ENCODE measurements at regions not wholly inside any gene's neighbourhood (a gene's known extent, or its start where the extent isn't known, plus 50 kb on each side); places are given as distances from the start of the nearest gene placed in this dataset.

- intact Hi-C loops (cut with DNase I) = no loop called here
- Histone ChIP-seq H3K4me3 (no peak overlapping the region), H3K27ac (no peak overlapping the region), H3K9me3 (no peaks in the 10 kb centered on the region), H3K4me1 (peaks cover 0 to 2% (median 0%) of the 10 kb centered on the region in 4 donors), H3K27me3 (no peaks in the 10 kb centered on the region), H3K36me3 (no peaks in the 10 kb centered on the region)
- WGBS, 2 donors = 75 to 80% methylated on average over 1 of the region's 1 CpG
- TF ChIP-seq POLR2AphosphoS5 (IDR thresholded peaks at IDR 0.05) (no peak), CTCF (IDR thresholded peaks at IDR 0.05) (no peak), EP300 (IDR thresholded peaks at IDR 0.05) (no peak), POLR2A (IDR thresholded peaks at IDR 0.05) (no peak)
- no peak for DNase-seq
Measured at GRCh38 chr9:29575219-29575618, 2001.9 kb upstream of the C9orf72 start.

- no peak for TF ChIP-seq EP300 (IDR thresholded peaks at IDR 0.05)
- no peak for TF ChIP-seq POLR2A (IDR thresholded peaks at IDR 0.05)
- no peak for TF ChIP-seq CTCF (IDR thresholded peaks at IDR 0.05)
- TF ChIP-seq POLR2AphosphoS5 (IDR thresholded peaks at IDR 0.05) = no peak
- Histone ChIP-seq H3K4me1 (no peaks in the 10 kb centered on the region), H3K27ac (no peak overlapping the region), H3K27me3 (no peaks in the 10 kb centered on the region), H3K9me3 (no peaks in the 10 kb centered on the region), H3K4me3 (no peak overlapping the region), H3K36me3 (no peaks in the 10 kb centered on the region)
- intact Hi-C loops (cut with DNase I) = no loop called here
- DNase-seq = no peak
- 54 to 55% methylated on average over 2 of the region's 2 CpGs for WGBS, 2 donors
Measured at GRCh38 chr9:29588361-29588760, 2015.1 kb upstream of the C9orf72 start.

GRCh38 chr9:29609282-29609681 lies 2036.0 kb upstream of the C9orf72 start:
- H3K27me3 ChIP-seq = no peaks in the 10 kb centered on the region
- TF ChIP-seq EP300 (IDR thresholded peaks at IDR 0.05) (no peak), POLR2A (IDR thresholded peaks at IDR 0.05) (no peak), POLR2AphosphoS5 (IDR thresholded peaks at IDR 0.05) (no peak), CTCF (IDR thresholded peaks at IDR 0.05) (no peak)
- intact Hi-C loops (cut with DNase I) = no loop called here
- no peak overlapping the region for H3K4me3 ChIP-seq
- no peaks in the 10 kb centered on the region for H3K36me3 ChIP-seq
- H3K9me3 ChIP-seq = no peaks in the 10 kb centered on the region
- WGBS, 2 donors = 53 to 69% methylated on average over 2 of the region's 2 CpGs
- H3K4me1 ChIP-seq = no peaks in the 10 kb centered on the region
- DNase-seq = no peak
- no peak overlapping the region for H3K27ac ChIP-seq

- 71 to 89% methylated on average over 1 of the region's 1 CpG for WGBS, 2 donors
- TF ChIP-seq POLR2AphosphoS5 (IDR thresholded peaks at IDR 0.05) (no peak), POLR2A (IDR thresholded peaks at IDR 0.05) (no peak), CTCF (IDR thresholded peaks at IDR 0.05) (no peak), EP300 (IDR thresholded peaks at IDR 0.05) (no peak)
Measured at GRCh38 chr9:29613773-29614172, 2040.5 kb upstream of the C9orf72 start.

GRCh38 chr9:29616844-29617243 lies 2043.6 kb upstream of the C9orf72 start:
- H3K27ac ChIP-seq = no peak overlapping the region
- H3K4me3 ChIP-seq = no peak overlapping the region
- TF ChIP-seq POLR2AphosphoS5 (IDR thresholded peaks at IDR 0.05) (no peak), CTCF (IDR thresholded peaks at IDR 0.05) (no peak), POLR2A (IDR thresholded peaks at IDR 0.05) (no peak), EP300 (IDR thresholded peaks at IDR 0.05) (no peak)
- H3K4me1 ChIP-seq = no peaks in the 10 kb centered on the region
- intact Hi-C loops (cut with DNase I) = no loop called here
- no peaks in the 10 kb centered on the region for H3K27me3 ChIP-seq
- H3K36me3 ChIP-seq = no peaks in the 10 kb centered on the region
- WGBS, 2 donors = 49 to 75% methylated on average over 2 of the region's 2 CpGs
- H3K9me3 ChIP-seq = no peaks in the 10 kb centered on the region
- DNase-seq = no peak

More at GRCh38 chr9:29613773-29614172, 2040.5 kb upstream of the C9orf72 start:
- H3K27ac ChIP-seq = no peak overlapping the region
- H3K4me3 ChIP-seq = no peak overlapping the region
- no peaks in the 10 kb centered on the region for H3K9me3 ChIP-seq
- no peak for DNase-seq
- H3K4me1 ChIP-seq = no peaks in the 10 kb centered on the region
- intact Hi-C loops (cut with DNase I) = no loop called here
- no peaks in the 10 kb centered on the region for H3K36me3 ChIP-seq
- H3K27me3 ChIP-seq = no peaks in the 10 kb centered on the region

Data from sigmoid colon (tissue), 6 donors.